ENCODE measurements at regions not wholly inside any gene's neighbourhood (a gene's known extent, or its start where the extent isn't known, plus 50 kb on each side); places are given as distances from the start of the nearest gene placed in this dataset.

DNA sequence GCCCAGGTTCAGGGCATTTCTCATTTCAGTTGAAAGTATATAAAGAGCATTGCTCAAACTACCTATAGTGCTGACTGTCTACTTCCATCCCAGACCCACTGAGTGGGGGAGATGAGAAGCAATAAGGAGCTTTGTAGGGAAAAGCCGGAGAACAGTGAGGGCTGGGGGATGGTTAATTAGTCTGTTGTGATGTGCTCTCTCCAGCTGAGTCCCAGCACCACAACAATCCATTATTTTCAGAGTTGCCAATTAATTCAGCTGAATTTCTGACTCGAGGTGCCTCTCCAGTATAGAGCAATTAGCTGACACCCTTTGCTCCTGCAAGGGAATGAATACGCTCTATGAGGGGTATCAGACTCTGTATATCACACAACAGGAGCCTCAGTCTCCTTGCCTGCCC, 1118.6 kb downstream of the SORCS3 start:
- no peak for ATAC-seq
- DNase-seq: no peak
- TF ChIP-seq, protein P1, sequence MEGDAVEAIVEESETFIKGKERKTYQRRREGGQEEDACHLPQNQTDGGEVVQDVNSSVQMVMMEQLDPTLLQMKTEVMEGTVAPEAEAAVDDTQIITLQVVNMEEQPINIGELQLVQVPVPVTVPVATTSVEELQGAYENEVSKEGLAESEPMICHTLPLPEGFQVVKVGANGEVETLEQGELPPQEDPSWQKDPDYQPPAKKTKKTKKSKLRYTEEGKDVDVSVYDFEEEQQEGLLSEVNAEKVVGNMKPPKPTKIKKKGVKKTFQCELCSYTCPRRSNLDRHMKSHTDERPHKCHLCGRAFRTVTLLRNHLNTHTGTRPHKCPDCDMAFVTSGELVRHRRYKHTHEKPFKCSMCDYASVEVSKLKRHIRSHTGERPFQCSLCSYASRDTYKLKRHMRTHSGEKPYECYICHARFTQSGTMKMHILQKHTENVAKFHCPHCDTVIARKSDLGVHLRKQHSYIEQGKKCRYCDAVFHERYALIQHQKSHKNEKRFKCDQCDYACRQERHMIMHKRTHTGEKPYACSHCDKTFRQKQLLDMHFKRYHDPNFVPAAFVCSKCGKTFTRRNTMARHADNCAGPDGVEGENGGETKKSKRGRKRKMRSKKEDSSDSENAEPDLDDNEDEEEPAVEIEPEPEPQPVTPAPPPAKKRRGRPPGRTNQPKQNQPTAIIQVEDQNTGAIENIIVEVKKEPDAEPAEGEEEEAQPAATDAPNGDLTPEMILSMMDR (IDR thresholded peaks at IDR 0.05): no peak
- Histone ChIP-seq H3K4me3 (no peak overlapping the region), H3K4me1 (no peaks in the 10 kb centered on the region), H3K27ac (no peak overlapping the region), H3K9me3 (no peaks in the 10 kb centered on the region), H3K36me3 (ENCODE audit: insufficient read depth in 1 of 2, low read depth in 1 of 2) (no peaks in the 10 kb centered on the region), H3K27me3 (ENCODE audit: insufficient read depth in 3 of 3, low read length in 2 of 3) (no peaks in the 10 kb centered on the region)
- intact Hi-C loops (cut with DNase I): no loop called here
- 31 to 45% (median 39%) methylated on average over 3 of the region's 3 CpGs for WGBS, 3 donors

DNA sequence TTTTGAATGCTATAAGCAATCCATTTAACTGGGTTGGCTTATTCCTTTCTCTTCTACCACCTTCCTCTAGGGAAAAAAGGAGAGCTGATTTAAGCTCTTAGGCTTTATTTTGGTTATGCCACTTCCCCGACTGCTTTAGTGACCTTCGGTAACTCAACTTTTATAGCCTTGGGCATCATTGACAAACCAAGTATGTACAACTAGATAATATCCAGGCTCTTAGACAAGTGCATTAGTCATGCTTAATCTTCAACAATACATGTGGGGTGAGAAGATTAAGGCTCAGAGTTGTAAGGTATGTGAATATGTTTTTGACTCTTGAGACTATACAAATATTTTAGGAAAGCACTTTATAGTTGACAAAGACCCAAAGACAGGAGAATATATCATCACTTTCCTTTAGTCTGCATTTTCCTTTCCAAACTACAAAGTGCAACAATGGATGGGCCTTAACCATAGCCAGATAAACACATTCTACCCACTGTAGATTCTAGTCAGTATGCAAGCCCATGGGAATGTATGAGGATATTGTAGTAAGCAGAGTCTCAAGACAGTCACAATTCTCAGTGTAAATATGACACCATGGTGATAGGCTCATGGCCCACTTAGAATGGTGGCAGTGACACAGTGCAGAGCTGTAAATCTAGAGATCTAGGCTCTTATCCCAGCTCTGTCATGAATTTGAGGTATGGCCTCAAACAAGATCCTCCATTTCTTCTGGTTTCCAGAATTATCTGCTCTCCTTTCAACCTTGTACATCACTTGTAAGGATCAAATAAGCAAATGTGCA, 1117.3 kb downstream of the SORCS3 start:
- no peaks in the 10 kb centered on the region for H3K4me1 ChIP-seq
- H3K27me3 ChIP-seq (ENCODE audit: insufficient read depth in 3 of 3, low read length in 2 of 3): no peaks in the 10 kb centered on the region
- 63 to 92% (median 83%) methylated on average over 2 of the region's 2 CpGs for WGBS, 3 donors
- no peak overlapping the region for H3K4me3 ChIP-seq
- intact Hi-C loops (cut with DNase I): no loop called here
- DNase-seq (no peak), ATAC-seq (no peak)
- TF ChIP-seq, protein P1 (IDR thresholded peaks at IDR 0.05): no peak
- no peaks in the 10 kb centered on the region for H3K36me3 ChIP-seq (ENCODE audit: insufficient read depth in 1 of 2, low read depth in 1 of 2)
- no peaks in the 10 kb centered on the region for H3K9me3 ChIP-seq
- H3K27ac ChIP-seq: no peak overlapping the region

DNA sequence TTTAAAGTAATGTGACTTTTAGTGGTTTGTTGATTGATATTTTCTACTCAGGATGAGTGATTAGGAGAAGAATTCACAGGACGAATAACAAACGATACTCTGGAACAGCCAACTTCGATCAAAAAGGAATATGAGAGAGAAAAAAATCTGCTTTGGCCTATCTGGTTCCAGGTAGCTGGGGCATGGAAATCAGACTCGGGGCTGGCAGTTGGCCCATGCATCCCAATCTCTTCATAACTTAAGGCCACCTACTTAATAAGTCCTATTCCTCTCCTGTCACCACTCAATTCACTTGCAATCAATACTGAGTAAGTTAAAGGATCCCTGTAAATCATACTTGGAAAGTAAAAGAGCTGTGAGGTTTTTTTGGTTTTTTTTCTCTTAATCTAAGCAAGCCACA, 1116.2 kb downstream of the SORCS3 start:
- TF ChIP-seq, protein P1 (IDR thresholded peaks at IDR 0.05): no peak
- intact Hi-C loops (cut with DNase I): no loop called here
- DNase-seq (no peak), ATAC-seq (no peak)
- Histone ChIP-seq H3K36me3 (ENCODE audit: insufficient read depth in 1 of 2, low read depth in 1 of 2) (no peaks in the 10 kb centered on the region), H3K27me3 (ENCODE audit: insufficient read depth in 3 of 3, low read length in 2 of 3) (no peaks in the 10 kb centered on the region), H3K27ac (no peak overlapping the region), H3K4me1 (no peaks in the 10 kb centered on the region), H3K9me3 (no peaks in the 10 kb centered on the region), H3K4me3 (no peak overlapping the region)
- WGBS, 3 donors: 77 to 80% (median 79%) methylated on average over 4 of the region's 4 CpGs

DNA sequence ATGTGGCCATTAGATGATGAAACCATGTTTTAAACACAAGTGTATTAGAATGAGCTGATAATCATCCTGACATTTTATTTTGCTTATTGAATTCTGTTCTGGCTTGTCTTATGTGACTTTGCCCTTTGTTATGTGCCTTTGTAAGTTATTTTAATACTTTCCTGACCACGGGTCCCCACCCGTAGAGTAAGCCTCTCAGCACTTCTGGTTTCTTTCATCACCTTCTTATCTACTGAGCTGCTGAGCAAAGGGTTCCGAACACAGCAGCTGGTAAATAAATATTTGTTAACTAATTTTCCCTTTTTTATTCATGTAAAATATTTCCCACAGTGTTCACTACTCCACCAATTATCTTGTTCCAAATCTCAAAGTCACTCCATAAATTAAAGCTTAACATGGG, 1115.3 kb downstream of the SORCS3 start:
- intact Hi-C loops (cut with DNase I): no loop called here
- WGBS, 3 donors: 81 to 86% (median 81%) methylated on average over 3 of the region's 3 CpGs
- ATAC-seq: no peak
- Histone ChIP-seq H3K36me3 (ENCODE audit: insufficient read depth in 1 of 2, low read depth in 1 of 2) (no peaks in the 10 kb centered on the region), H3K9me3 (no peaks in the 10 kb centered on the region), H3K27me3 (ENCODE audit: insufficient read depth in 3 of 3, low read length in 2 of 3) (no peaks in the 10 kb centered on the region), H3K4me1 (no peaks in the 10 kb centered on the region), H3K27ac (no peak overlapping the region), H3K4me3 (no peak overlapping the region)
- DNase-seq: no peak
- TF ChIP-seq, protein P1 (IDR thresholded peaks at IDR 0.05): no peak

DNA sequence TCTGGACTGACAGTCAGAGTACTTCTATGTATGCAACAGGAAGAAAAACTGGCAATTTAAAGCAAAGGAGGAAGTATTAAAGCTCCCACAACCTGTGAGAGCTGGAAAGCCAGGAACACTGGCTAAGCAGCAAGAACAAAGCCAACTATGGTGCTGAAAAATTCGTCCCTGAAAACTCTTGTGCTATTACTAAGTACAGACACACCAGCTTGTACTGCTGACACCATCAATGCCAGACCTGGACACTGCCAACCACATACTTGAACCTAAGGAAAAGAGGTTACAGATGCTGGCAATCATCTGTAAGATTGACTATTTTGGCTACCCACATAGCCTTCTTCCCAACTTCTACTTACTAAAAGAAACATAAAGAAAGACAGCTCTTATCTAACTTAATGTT, 1110.6 kb downstream of the SORCS3 start:
- Histone ChIP-seq H3K27ac (no peak overlapping the region), H3K4me1 (no peaks in the 10 kb centered on the region), H3K9me3 (no peaks in the 10 kb centered on the region), H3K4me3 (no peak overlapping the region), H3K27me3 (ENCODE audit: insufficient read depth in 3 of 3, low read length in 2 of 3) (no peaks in the 10 kb centered on the region), H3K36me3 (ENCODE audit: insufficient read depth in 1 of 2, low read depth in 1 of 2) (no peaks in the 10 kb centered on the region)
- 30 to 46% (median 43%) methylated on average over 1 of the region's 1 CpG for WGBS, 3 donors
- no peak for DNase-seq
- intact Hi-C loops (cut with DNase I): no loop called here
- TF ChIP-seq, protein P1 (IDR thresholded peaks at IDR 0.05): no peak
- no peak for ATAC-seq

Measured in psoas muscle (tissue), 7 donors.